ENCODE measurements at regions not wholly inside any gene's neighbourhood (a gene's known extent, or its start where the extent isn't known, plus 50 kb on each side); places are given as distances from the start of the nearest gene placed in this dataset.

- intact Hi-C loops (cut with DNase I; ENCODE audit: low total_unique reads), result no loop called here
- no peaks in the 10 kb centered on the region for H3K9me3 ChIP-seq
- peaks cover 9% of the 10 kb centered on the region for H3K4me1 ChIP-seq
- 51 to 60% methylated on average over 3 of the region's 3 CpGs for WGBS, 2 donors
- no peaks in the 10 kb centered on the region for H3K27me3 ChIP-seq
- no peak for TF ChIP-seq CTCF (IDR thresholded peaks at IDR 0.05)
- TF ChIP-seq POLR2A (IDR thresholded peaks at IDR 0.05), result no peak
- DNase-seq, result no peak
- H3K36me3 ChIP-seq (ENCODE audit: low read depth, missing control alignments), result no peaks in the 10 kb centered on the region
- no peak overlapping the region for H3K27ac ChIP-seq
- no peak overlapping the region for H3K4me3 ChIP-seq
Measured at GRCh38 chr7:131183611-131184119, 144.0 kb upstream of the MKLN1 start.

GRCh38 chr7:131186816-131187215 is 140.9 kb upstream of the MKLN1 start:
- intact Hi-C loops (cut with DNase I; ENCODE audit: low total_unique reads), result no loop called here
- H3K4me3 ChIP-seq, result no peak overlapping the region
- H3K36me3 ChIP-seq (ENCODE audit: low read depth, missing control alignments), result no peaks in the 10 kb centered on the region
- no peak for TF ChIP-seq CTCF (IDR thresholded peaks at IDR 0.05)
- TF ChIP-seq POLR2A (IDR thresholded peaks at IDR 0.05), result no peak
- WGBS, 2 donors, result 33 to 52% methylated on average over 7 of the region's 7 CpGs
- H3K27me3 ChIP-seq, result no peaks in the 10 kb centered on the region
- DNase-seq, result peak; percentile 41
- peak overlapping the region; percentile 41 to 76 for H3K27ac ChIP-seq
- peaks cover 9% of the 10 kb centered on the region for H3K4me1 ChIP-seq
- no peaks in the 10 kb centered on the region for H3K9me3 ChIP-seq

- Histone ChIP-seq H3K27me3 (no peaks in the 10 kb centered on the region), H3K36me3 (ENCODE audit: low read depth, missing control alignments) (no peaks in the 10 kb centered on the region), H3K27ac (no peak overlapping the region), H3K4me1 (peaks cover 9% of the 10 kb centered on the region), H3K4me3 (no peak overlapping the region), H3K9me3 (no peaks in the 10 kb centered on the region)
- DNase-seq, result no peak
- TF ChIP-seq CTCF (IDR thresholded peaks at IDR 0.05) (no peak), POLR2A (IDR thresholded peaks at IDR 0.05) (no peak)
- WGBS, 2 donors, result 85 to 91% methylated on average over 8 of the region's 8 CpGs
- intact Hi-C loops (cut with DNase I; ENCODE audit: low total_unique reads), result no loop called here
Measured at GRCh38 chr7:131188367-131189339, 139.0 kb upstream of the MKLN1 start.

- TF ChIP-seq POLR2A (IDR thresholded peaks at IDR 0.05) (no peak), CTCF (IDR thresholded peaks at IDR 0.05) (no peak)
- Histone ChIP-seq H3K4me1 (peaks cover 9% of the 10 kb centered on the region), H3K36me3 (ENCODE audit: low read depth, missing control alignments) (no peaks in the 10 kb centered on the region), H3K9me3 (no peaks in the 10 kb centered on the region), H3K27me3 (no peaks in the 10 kb centered on the region), H3K27ac (no peak overlapping the region), H3K4me3 (no peak overlapping the region)
- no peak for DNase-seq
- intact Hi-C loops (cut with DNase I; ENCODE audit: low total_unique reads), result no loop called here
- WGBS, 2 donors, result 79 to 94% methylated on average over 5 of the region's 5 CpGs
Measured at GRCh38 chr7:131189488-131189887, 138.2 kb upstream of the MKLN1 start.

Data from testis (tissue), 2 donors.